Caco-2 (cell line): ENCODE measurements at regions not wholly inside any gene's neighbourhood (a gene's known extent, or its start where the extent isn't known, plus 50 kb on each side); places are given as distances from the start of the nearest gene placed in this dataset.

Experiments
- BruUV-seq: library from RNA; stranded (reverse); fragments of 400-500 nt; replicated peaks from 2 replicates; lab custom pipeline; 2021; lab: Mats Ljungman, UMichigan
- CTCF ChIA-PET: fragments of 300-600 bp; sonication (Branson Sonifier 250); formaldehyde crosslinking; loops from one replicate; lab custom pipeline; 2022; ENCODE audit warnings: antibody characterized with exemption; lab: Charles Lee
- POLR2A ChIA-PET: fragments of 300-600 bp; sonication (Branson Sonifier 250); formaldehyde crosslinking; loops from one replicate; lab custom pipeline; 2022; ENCODE audit warnings: antibody characterized with exemption; lab: Charles Lee
- DNase-seq, 2 experiments: peaks; one replicate each; pipeline versions ENCODE4 v3.0.0 to v3.0.0-alpha.2; 2020 to 2022
- H3K27me3 ChIP-seq: replicated peaks from 2 replicates; pipeline ENCODE4 v1.6.0; 2011; ENCODE audit warnings: low read length; ENCODE audit not compliant: control insufficient read depth, insufficient read depth
- H3K36me3 ChIP-seq: 2 replicates; pipeline ENCODE4 v1.5.1; 2011; ENCODE audit warnings: low read length; ENCODE audit not compliant: control insufficient read depth, insufficient read depth
- H3K4me1 ChIP-seq: fragments of 250-450 bp; sonication (Bioruptor Pico); 2 replicates; pipeline ENCODE4 v1.5.1; 2020; ENCODE audit warnings: mild to moderate bottlenecking
- H3K4me3 ChIP-seq: 2 replicates; pipeline ENCODE4 v1.5.1; 2011; ENCODE audit warnings: low read depth, mild to moderate bottlenecking, control low read depth, low read length
- H3K9me3 ChIP-seq: fragments of 250-450 bp; sonication (Bioruptor Pico); 2 replicates; pipeline ENCODE4 v1.5.1; 2020; ENCODE audit warnings: mild to moderate bottlenecking, moderate library complexity
- H3K27ac Mint-ChIP-seq: one replicate; pipeline ENCODE4 v1.8.0; 2022; ENCODE audit warnings: mixed read lengths; ENCODE audit not compliant: unreplicated experiment
- H3K27me3 Mint-ChIP-seq: one replicate; pipeline ENCODE4 v1.8.0; 2022; ENCODE audit warnings: mixed read lengths; ENCODE audit not compliant: insufficient read depth, unreplicated experiment
- H3K36me3 Mint-ChIP-seq: one replicate; pipeline ENCODE4 v1.8.0; 2022; ENCODE audit warnings: mild to moderate bottlenecking, mixed read lengths; ENCODE audit not compliant: insufficient read depth, unreplicated experiment
- H3K4me1 Mint-ChIP-seq: one replicate; pipeline ENCODE4 v1.8.0; 2022; ENCODE audit warnings: low read depth, mixed read lengths; ENCODE audit not compliant: unreplicated experiment
- H3K4me3 Mint-ChIP-seq: one replicate; pipeline ENCODE4 v1.8.0; 2022; ENCODE audit warnings: mild to moderate bottlenecking, moderate library complexity, mixed read lengths; ENCODE audit not compliant: unreplicated experiment
- H3K9me3 Mint-ChIP-seq: one replicate; pipeline ENCODE4 v1.8.0; 2022; ENCODE audit warnings: mixed read lengths; ENCODE audit not compliant: unreplicated experiment
- CTCF ChIP-seq, 2 experiments: fragments of 200-600 bp in 1 of 2; IDR thresholded peaks; 1 replicate in 1 of 2; 2 replicates in 1 of 2; pipeline versions ENCODE4 v1.5.1 to v1.8.0; 2011 to 2022; ENCODE audit warnings: antibody characterized with exemption in 1 of 2, control low read depth in 1 of 2, inconsistent platforms in 1 of 2, low read depth in 1 of 2, low read length in 1 of 2, mild to moderate bottlenecking in 1 of 2, moderate library complexity in 1 of 2; ENCODE audit not compliant: insufficient read depth in 1 of 2, severe bottlenecking in 1 of 2, unreplicated experiment in 1 of 2
- intact Hi-C: fragments of 100-400 bp; cut with micrococcal nuclease; formaldehyde crosslinking; loops from one replicate; pipeline ENCODE4 v1.10.0; 2022; ENCODE audit not compliant: unreplicated experiment

GRCh38 chr22:47920380-47920959 is 1158.0 kb downstream of the TBC1D22A start:
- Mint-ChIP-seq H3K27me3 (peaks cover 3% of the 10 kb centered on the region), H3K9me3 (no peaks in the 10 kb centered on the region), H3K27ac (no peak overlapping the region), H3K4me3 (no peak overlapping the region), H3K36me3 (no peaks in the 10 kb centered on the region), H3K4me1 (no peaks in the 10 kb centered on the region)
- no peak for DNase-seq
- no TSS peak for BruUV-seq
- no peak for TF ChIP-seq CTCF (IDR thresholded peaks at IDR 0.05; ENCODE audit: insufficient read depth in 1 of 2, low read depth in 1 of 2, low read length in 1 of 2, severe bottlenecking in 1 of 2, unreplicated experiment in 1 of 2)
- ChIA-PET POLR2A (no interaction called here), CTCF (no interaction called here)
- no peaks in the 10 kb centered on the region for H3K9me3 ChIP-seq
- H3K4me3 ChIP-seq = no peak overlapping the region
- intact Hi-C loops = no loop called here
- H3K27me3 ChIP-seq = no peaks in the 10 kb centered on the region
- H3K4me1 ChIP-seq = no peaks in the 10 kb centered on the region
- no peaks in the 10 kb centered on the region for H3K36me3 ChIP-seq

GRCh38 chr22:47919893-47920292 is 1157.4 kb downstream of the TBC1D22A start:
- Histone ChIP-seq H3K4me1 (no peaks in the 10 kb centered on the region), H3K4me3 (no peak overlapping the region), H3K9me3 (no peaks in the 10 kb centered on the region), H3K36me3 (no peaks in the 10 kb centered on the region), H3K27me3 (no peaks in the 10 kb centered on the region)
- TF ChIP-seq CTCF (IDR thresholded peaks at IDR 0.05; ENCODE audit: insufficient read depth in 1 of 2, low read depth in 1 of 2, low read length in 1 of 2, severe bottlenecking in 1 of 2, unreplicated experiment in 1 of 2) = no peak
- H3K4me1 Mint-ChIP-seq = no peaks in the 10 kb centered on the region
- no peak overlapping the region for H3K4me3 Mint-ChIP-seq
- POLR2A ChIA-PET = no interaction called here
- CTCF ChIA-PET = no interaction called here
- intact Hi-C loops = no loop called here
- BruUV-seq = no TSS peak
- no peak for DNase-seq
- H3K27me3 Mint-ChIP-seq = peaks cover 3% of the 10 kb centered on the region
- peaks cover under 1% of the 10 kb centered on the region for H3K36me3 Mint-ChIP-seq
- H3K27ac Mint-ChIP-seq = no peak overlapping the region
- H3K9me3 Mint-ChIP-seq = no peaks in the 10 kb centered on the region

DNA sequence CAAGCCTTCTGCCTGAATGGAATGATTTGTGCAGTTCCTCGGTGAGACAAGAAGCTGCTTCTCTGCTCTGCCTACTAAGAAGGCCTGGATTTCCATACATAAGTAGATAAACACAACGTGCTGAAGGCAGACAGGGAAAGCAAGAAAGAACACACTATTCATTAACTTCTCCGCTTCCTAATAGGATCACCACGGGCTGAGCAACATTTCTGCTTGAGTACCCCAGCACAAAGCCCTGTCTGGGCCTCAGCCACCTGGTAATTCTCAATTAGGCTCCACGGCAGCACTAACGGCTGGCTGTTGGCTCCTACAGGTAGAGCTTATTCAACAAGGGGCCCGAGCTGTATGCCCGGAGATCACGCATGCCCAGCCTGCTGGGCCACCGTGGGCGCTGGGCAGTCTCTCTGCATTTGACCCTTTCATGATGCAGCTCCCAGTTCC is 1156.6 kb downstream of the TBC1D22A start:
- intact Hi-C loops = no loop called here
- Mint-ChIP-seq H3K36me3 (peaks cover 5% of the 10 kb centered on the region), H3K4me3 (no peak overlapping the region), H3K9me3 (no peaks in the 10 kb centered on the region), H3K27ac (no peak overlapping the region), H3K27me3 (peaks cover 5% of the 10 kb centered on the region), H3K4me1 (no peaks in the 10 kb centered on the region)
- ChIA-PET POLR2A (no interaction called here), CTCF (no interaction called here)
- Histone ChIP-seq H3K4me1 (no peaks in the 10 kb centered on the region), H3K4me3 (no peak overlapping the region), H3K9me3 (no peaks in the 10 kb centered on the region), H3K36me3 (no peaks in the 10 kb centered on the region), H3K27me3 (no peaks in the 10 kb centered on the region)
- no TSS peak for BruUV-seq
- no peak for DNase-seq
- TF ChIP-seq CTCF (IDR thresholded peaks at IDR 0.05; ENCODE audit: insufficient read depth in 1 of 2, low read depth in 1 of 2, low read length in 1 of 2, severe bottlenecking in 1 of 2, unreplicated experiment in 1 of 2) = no peak
